NCI-H69 (cell line): ENCODE measurements at regions not wholly inside any gene's neighbourhood (a gene's known extent, or its start where the extent isn't known, plus 50 kb on each side); places are given as distances from the start of the nearest gene placed in this dataset.

Source experiments
- DNase-seq: peaks from one replicate; lab custom pipeline; 2025; lab: John Stamatoyannopoulos, UW

GRCh38 chr2:49255409-49255971 lies 101.2 kb upstream of the FSHR start:
- peak; percentile 2 for DNase-seq

DNA sequence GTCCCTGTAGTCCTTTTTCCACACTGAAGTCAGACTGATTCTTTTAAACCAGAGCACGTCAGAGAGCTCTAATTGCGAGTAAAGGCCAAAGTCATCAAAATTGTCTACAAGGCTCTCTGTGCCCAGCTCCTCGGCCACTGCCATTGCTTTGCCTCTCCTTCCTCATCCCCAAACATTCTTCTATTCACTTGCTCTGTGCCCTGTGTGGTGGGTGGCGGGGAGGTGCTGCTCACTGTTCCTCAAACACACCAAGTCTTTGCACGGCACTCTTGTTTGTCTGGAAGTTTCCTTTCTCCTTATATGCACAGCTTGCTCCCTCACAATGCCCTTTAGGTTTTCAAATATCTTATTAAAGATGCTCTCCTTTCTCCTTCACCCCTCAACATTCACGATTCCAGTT lies 100.1 kb upstream of the FSHR start:
- DNase-seq, result no peak

- DNase-seq, result no peak
Measured at GRCh38 chr2:49251766-49252165, 97.5 kb upstream of the FSHR start.

- DNase-seq, result no peak
Measured at GRCh38 chr2:49251251-49251650, 96.9 kb upstream of the FSHR start.

DNA sequence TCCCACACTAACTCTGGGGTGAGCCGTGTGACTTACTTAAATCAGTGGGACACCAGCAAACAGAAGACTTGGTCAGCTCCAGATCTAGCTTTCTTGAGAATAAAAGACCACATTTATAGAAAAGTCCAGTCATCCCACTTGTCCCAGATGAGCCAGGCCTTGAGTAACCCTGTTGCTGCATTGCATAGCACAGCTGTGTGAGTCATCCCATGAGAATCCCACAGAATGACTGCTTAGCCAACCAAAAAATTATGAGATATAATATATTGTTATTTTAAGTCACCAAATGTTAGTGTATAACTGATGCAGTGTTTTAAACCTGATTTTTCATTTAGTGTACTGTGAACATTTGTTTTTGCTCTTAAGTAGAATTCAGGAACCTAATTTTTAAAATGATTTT lies 94.2 kb upstream of the FSHR start:
- no peak for DNase-seq

DNA sequence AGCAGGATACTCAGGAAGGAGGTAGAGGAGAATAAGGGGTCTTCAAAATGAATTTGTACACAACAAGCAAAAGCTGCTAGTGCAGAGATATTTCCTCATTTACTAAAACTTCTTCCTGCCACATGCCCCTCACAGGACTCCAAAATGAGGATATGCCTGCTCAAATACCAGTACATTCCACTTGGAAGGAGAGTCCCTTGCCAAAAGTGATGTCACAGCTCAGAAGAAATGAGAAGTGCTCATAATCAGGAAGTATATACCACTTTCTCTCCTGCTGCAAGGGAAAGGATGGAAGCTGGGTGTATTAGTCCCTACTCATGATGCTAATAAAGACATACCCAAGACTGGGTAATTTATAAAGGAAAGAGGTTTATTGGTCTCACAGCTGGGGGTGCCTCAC lies 87.7 kb upstream of the FSHR start:
- no peak for DNase-seq

DNA sequence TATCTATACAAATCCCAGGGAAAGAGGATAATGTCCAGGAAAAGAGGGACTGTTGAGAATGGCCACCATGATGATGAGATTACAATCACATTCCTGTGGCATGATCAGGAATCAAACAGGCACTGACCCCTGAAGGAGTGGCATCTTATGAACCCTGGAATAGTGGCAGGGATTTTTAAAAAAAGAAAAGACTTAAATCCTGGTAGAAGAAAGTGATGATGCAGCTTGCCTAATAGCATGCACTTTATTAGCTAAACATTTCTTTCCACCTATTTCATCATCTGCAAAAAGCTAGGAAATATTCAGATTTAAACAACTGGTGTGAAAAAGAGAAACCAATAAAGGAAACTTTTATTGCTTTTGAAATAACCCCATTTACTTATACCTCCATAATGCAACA lies 87.2 kb upstream of the FSHR start:
- DNase-seq, result no peak

DNA sequence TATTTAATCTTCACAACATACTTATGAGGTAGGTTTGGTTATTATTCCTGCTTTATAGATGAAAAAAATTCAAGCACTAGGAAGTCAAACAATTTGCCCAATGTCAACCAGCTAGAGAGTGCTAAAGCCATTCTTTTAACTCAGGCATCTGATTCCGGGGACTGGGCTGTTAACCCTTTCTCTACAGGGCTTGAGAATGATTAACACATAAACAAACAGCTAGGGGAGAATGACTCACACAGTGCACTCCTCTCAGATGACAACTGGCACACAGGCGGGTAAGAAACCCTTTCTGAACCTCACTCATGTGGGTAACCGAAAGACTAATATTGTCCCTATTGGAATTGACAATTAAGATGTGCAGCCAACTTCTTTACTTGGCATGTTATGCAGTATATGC lies 86.3 kb upstream of the FSHR start:
- DNase-seq, result no peak

GRCh38 chr2:49238604-49238960 lies 84.3 kb upstream of the FSHR start:
- DNase-seq, result no peak

DNA sequence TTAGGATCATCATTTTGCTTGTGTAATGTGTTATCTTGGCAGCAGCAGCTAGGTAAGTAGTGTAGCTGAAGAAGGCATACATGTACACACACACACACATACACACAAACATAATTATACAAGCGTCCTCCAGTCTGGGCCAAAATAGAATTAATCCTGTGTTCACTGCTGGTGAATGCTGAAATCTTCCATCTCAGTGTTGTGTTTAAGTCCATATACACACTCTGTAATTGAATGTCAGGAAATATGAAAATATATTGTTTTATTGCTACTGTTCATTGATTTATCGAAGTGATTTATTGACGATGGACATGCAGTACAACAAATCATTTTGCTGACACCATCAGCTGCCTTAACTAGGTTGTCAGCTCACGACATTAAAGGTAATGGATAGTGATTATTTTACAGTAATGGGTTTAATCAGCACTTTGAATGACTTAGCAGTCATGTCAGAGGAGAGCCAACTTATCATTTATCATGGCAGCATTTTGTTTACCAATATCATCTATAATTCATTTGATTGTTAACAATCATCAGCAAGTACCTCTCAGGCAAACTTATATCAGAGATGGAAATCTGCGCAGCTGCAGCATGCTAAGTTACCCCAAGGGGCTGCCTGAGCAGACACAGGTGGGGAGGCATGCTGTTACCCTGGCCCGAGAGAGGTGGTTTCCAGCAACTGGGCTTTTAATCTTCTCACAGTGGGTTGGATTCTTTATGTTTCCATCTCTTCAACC lies 83.7 kb upstream of the FSHR start:
- DNase-seq, result no peak

DNA sequence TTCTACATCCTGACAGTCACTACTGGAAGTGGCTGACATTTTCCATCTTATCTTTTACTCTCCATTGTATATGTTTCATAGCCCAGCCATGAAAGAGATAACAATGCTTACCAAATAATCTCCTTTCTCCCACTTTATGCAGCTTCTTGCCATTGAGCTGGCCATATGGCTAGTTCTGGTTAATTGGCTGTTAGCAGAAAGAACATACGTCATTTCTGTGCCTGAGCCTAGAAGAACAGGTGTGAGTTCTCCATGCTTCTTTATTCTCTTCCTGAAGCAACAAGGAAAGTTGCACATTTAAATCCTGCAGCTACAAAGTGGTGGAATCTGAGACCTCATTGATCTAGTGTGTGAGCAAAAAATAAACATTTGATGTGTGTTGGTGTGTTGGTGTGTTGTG lies 82.0 kb upstream of the FSHR start:
- no peak for DNase-seq

DNA sequence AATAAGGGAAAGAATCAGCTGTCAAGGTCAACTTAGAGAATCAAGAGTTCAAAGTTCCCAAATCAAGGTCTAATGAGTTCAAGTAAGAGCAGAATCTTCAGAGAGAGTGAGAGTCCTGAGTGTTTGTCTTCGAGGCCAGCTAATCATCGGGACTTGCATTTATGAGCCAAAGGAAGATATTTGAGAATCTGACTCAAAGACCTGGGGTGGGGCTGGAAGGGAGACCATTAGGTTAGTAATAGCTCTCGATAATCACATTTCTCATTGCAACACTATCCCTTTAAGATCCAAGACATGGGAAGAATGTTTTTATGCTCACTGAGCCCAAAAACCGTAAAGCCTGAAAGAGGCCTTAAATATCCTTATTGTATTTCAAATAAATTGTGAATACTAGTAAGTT lies 72.0 kb upstream of the FSHR start:
- DNase-seq, result no peak

DNA sequence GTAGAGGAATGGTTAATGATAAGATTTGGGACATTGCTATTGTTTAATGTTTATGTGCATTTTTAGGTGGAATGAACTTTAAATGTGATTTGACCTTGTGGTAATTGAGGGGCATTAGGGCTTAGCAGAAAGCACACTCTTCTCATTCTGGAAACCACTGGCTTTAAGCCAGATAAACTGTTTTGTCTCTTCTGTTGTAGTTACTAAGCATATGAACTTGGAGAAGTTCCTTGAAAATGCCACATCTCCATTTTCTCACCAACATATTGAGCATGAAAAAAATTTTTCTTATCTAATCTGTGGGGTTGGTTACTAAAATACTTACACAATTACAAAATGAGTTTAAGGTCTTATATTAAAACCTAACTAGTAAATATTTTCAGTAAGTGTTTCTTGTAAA lies 70.8 kb upstream of the FSHR start:
- no peak for DNase-seq

DNA sequence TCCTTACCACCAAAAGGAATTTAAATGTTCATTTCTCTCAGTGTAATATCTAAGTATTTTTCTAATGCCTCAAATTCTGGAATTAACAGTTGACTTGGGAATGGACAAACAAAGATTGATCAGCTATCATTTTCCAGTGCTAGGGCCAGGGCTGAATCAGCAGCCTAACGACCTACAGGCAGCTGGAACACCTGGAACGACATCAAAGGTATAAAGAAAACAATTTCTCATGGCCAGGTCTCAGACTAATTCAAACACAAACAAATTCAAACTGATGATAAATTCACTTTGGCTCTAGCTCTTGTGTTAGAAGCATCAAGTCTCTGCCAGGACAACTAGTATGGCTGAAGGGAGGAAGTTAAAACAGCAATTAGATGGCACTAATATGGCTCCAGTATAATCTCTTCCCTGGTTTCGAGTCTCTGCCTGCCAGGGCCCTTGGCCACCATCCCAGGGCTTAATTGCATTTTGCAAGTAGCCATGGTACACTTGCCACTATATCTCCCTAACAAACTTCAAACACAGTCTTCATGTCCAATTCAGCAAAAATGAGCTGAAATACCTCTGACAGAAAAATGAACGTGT lies 70.2 kb upstream of the FSHR start:
- no peak for DNase-seq

- no peak for DNase-seq
Measured at GRCh38 chr2:49222975-49223528, 68.7 kb upstream of the FSHR start.

- no peak for DNase-seq
Measured at GRCh38 chr2:49219741-49220140, 65.4 kb upstream of the FSHR start.

GRCh38 chr2:49210191-49210590 lies 55.9 kb upstream of the FSHR start:
- peak; percentile 6 for DNase-seq

DNA sequence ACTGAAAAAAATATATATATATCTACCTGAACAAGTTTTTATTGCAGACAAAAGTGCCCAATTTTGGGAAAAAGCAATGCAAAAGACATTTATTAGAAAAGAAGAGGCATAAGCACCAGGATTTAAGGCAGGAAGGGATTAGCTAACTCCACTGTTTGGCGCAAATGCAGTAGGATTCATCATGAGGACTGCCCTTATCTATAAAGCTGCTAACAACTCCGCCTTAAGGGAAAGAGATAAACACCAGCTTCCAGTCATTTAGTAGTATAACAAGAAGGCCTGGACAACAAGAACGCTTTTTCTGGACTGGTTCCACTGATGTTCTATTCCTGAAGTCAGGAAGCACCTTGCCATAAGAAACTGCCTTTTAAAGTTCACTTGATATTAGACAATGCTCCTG lies 52.9 kb upstream of the FSHR start:
- DNase-seq, result no peak
